GM13977 (cell line): ENCODE measurements at regions not wholly inside any gene's neighbourhood (a gene's known extent, or its start where the extent isn't known, plus 50 kb on each side); places are given as distances from the start of the nearest gene placed in this dataset.

ENCODE experiments used
- DNase-seq: peaks from one replicate; pipeline ENCODE4 v3.0.0; 2012; ENCODE audit warnings: low spot score
- in situ Hi-C: fragments of 300-500 bp; cut with MboI; formaldehyde crosslinking; loops from one replicate; pipeline ENCODE4 v1.12.0; 2022; ENCODE audit warnings: low sequenced_read_pairs, low pct_unique_long_range_greater_than_20kb, mixed read lengths, inconsistent platforms; ENCODE audit not compliant: unreplicated experiment
- TF ChIP-seq, protein P1 (sequence below): IDR thresholded peaks from 2 replicates; pipeline ENCODE4 v1.5.1; 2012; ENCODE audit warnings: mild to moderate bottlenecking, control low read depth; ENCODE audit not compliant: insufficient read depth; ENCODE audit errors: extremely low read depth, missing control alignments

DNA sequence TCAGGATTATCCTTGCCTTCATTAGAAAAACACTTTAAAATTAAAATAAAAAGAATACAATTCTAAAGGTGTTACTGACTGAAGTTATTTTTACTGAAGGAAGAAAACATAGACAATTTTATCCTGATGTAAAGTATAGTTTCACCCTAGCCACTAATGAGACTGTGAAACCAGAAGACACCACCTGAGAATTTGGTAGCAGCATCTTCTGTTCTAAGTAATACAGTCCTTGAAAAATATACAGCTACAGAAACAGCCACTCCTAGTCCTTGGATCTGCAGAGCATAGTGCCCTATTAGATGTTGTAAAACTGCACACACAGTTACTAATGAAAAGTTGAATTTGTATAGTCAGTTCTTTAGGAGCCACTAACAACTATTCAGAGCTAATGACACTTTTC, 377.7 kb downstream of the PRR16 start:
- TF ChIP-seq, protein P1, sequence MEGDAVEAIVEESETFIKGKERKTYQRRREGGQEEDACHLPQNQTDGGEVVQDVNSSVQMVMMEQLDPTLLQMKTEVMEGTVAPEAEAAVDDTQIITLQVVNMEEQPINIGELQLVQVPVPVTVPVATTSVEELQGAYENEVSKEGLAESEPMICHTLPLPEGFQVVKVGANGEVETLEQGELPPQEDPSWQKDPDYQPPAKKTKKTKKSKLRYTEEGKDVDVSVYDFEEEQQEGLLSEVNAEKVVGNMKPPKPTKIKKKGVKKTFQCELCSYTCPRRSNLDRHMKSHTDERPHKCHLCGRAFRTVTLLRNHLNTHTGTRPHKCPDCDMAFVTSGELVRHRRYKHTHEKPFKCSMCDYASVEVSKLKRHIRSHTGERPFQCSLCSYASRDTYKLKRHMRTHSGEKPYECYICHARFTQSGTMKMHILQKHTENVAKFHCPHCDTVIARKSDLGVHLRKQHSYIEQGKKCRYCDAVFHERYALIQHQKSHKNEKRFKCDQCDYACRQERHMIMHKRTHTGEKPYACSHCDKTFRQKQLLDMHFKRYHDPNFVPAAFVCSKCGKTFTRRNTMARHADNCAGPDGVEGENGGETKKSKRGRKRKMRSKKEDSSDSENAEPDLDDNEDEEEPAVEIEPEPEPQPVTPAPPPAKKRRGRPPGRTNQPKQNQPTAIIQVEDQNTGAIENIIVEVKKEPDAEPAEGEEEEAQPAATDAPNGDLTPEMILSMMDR = no peak
- no peak for DNase-seq
- in situ Hi-C loops = no loop called here

DNA sequence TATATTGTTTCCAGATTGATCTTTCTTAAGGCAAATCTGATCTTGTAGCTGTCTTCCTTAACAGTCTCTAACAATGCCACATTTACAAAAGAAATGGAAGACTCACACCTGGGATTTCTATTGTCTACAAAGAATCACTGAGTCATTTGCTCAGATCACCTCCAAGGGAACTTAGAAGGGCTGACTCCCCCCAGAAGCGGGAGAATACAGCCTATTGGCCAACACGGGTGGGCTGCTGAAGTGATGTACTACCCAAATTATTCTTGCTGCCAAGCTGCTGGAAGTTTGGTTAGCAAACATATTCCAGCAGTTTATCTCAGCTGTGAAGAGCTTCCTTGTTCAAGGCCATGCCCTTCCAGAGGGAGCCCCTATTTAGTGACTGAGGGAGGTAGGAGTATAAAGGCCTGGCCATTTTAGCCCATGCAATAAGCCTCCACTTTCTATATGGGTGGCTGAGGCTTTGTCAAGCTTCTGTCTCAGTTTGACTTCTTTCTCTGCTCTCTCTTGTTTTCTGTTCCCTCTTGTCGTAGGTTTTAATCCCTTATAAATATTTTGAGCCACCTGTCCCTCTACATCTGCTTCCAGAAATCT, 379.4 kb downstream of the PRR16 start:
- DNase-seq = no peak
- TF ChIP-seq, protein P1 = no peak
- in situ Hi-C loops = no loop called here

DNA sequence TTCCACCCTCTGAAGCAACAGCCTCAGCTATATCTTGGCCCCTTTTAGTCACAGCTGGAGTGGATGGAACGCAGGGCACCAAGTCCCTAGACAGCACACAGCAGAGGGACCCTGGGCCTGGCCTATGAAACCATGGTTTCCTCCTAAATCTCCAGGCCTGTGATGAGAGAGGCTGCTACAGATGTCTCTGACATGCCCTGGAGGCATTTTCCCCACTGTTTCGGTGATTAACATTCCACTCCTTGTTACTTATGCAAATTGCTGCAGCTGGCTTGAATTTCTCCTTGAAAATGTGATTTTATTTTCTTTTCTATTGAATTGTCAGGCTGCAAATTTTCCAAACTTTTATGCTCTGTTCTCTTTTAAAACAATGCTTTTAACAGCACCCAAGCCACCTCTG, 384.8 kb downstream of the PRR16 start:
- TF ChIP-seq, protein P1 = no peak
- in situ Hi-C loops = no loop called here
- DNase-seq = no peak

DNA sequence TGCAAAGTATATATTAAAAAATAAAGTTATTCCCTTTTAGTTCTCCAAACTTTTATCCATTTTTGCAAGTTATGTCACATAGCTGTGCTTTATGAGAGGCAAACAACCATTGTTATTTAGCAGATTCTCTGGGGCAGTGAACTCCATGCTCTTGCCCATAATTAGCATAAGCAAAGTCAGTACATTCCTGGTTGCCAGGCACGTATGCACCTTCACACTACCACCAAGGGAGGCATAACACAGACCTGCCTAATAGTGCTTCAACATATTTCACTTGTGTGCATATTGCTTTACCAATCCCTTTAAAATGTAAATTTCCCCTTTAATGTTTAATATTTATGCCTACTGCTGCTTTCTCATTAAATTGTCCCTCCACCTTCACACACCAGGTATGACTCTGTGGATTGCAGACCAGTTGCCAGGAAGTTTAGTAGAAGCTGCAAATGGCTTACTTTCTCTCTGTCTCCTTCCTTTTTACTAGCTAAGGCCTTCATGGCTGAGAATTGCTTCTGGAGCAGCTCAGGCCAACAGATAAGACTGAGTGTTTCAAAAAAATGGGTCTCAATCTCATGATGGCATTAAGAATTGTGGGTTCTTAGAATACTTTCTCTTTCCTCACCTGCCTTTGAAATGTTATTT, 388.2 kb downstream of the PRR16 start:
- TF ChIP-seq, protein P1 = no peak
- in situ Hi-C loops = no loop called here
- DNase-seq = no peak

DNA sequence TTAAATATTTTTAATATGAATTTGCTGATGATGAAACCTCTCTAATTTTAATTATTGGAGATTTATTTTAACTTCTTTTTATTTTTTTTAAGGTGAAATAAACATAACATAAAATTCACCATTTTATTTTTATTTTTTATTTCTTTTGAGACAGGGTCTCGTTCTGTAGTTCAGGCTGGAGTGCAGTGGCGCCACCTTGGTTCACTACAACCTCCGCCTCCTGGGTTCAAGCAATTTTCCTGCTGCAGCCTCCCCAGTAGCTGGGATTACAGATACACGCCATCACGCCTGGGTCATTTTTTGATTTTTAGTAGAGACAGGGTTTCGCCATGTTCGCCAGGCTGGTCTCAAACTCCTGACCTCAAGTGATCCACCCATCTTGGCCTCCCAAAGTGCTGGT, 402.9 kb downstream of the PRR16 start:
- in situ Hi-C loops = no loop called here
- no peak for DNase-seq
- TF ChIP-seq, protein P1 = no peak

DNA sequence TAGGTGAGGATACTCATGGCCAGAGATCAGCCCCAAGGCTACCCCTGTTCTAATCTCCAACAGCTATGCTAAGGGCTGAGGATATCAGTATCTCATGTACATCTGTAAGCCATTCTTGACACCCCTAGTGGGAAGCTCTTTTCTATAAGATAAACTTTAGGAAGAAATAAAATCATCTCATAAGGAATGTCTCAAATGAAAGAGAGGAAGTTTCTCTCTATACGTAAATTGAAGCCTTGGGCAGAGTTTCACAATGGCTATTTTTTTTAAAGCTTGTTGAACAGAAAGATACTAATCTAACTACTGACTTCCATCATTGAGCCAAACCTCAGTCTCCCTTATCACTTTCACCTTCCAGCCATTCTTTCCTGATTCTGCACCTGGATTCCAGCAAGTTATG, 405.7 kb downstream of the PRR16 start:
- in situ Hi-C loops = no loop called here
- TF ChIP-seq, protein P1 = no peak
- DNase-seq = no peak
